Caco-2 (cell line): ENCODE measurements at regions not wholly inside any gene's neighbourhood (a gene's known extent, or its start where the extent isn't known, plus 50 kb on each side); places are given as distances from the start of the nearest gene placed in this dataset.

Experiments used
- BruUV-seq: library from RNA; stranded (reverse); fragments of 400-500 nt; replicated peaks from 2 replicates; lab custom pipeline; 2021; lab: Mats Ljungman, UMichigan
- CTCF ChIA-PET: fragments of 300-600 bp; sonication (Branson Sonifier 250); formaldehyde crosslinking; loops from one replicate; lab custom pipeline; 2022; ENCODE audit warnings: antibody characterized with exemption; lab: Charles Lee
- POLR2A ChIA-PET: fragments of 300-600 bp; sonication (Branson Sonifier 250); formaldehyde crosslinking; loops from one replicate; lab custom pipeline; 2022; ENCODE audit warnings: antibody characterized with exemption; lab: Charles Lee
- DNase-seq, 2 experiments: peaks; one replicate each; pipeline versions ENCODE4 v3.0.0 to v3.0.0-alpha.2; 2020 to 2022
- H3K27me3 ChIP-seq: replicated peaks from 2 replicates; pipeline ENCODE4 v1.6.0; 2011; ENCODE audit warnings: low read length; ENCODE audit not compliant: control insufficient read depth, insufficient read depth
- H3K36me3 ChIP-seq: 2 replicates; pipeline ENCODE4 v1.5.1; 2011; ENCODE audit warnings: low read length; ENCODE audit not compliant: control insufficient read depth, insufficient read depth
- H3K4me1 ChIP-seq: fragments of 250-450 bp; sonication (Bioruptor Pico); 2 replicates; pipeline ENCODE4 v1.5.1; 2020; ENCODE audit warnings: mild to moderate bottlenecking
- H3K4me3 ChIP-seq: 2 replicates; pipeline ENCODE4 v1.5.1; 2011; ENCODE audit warnings: low read depth, mild to moderate bottlenecking, control low read depth, low read length
- H3K9me3 ChIP-seq: fragments of 250-450 bp; sonication (Bioruptor Pico); 2 replicates; pipeline ENCODE4 v1.5.1; 2020; ENCODE audit warnings: mild to moderate bottlenecking, moderate library complexity
- H3K27ac Mint-ChIP-seq: one replicate; pipeline ENCODE4 v1.8.0; 2022; ENCODE audit warnings: mixed read lengths; ENCODE audit not compliant: unreplicated experiment
- H3K27me3 Mint-ChIP-seq: one replicate; pipeline ENCODE4 v1.8.0; 2022; ENCODE audit warnings: mixed read lengths; ENCODE audit not compliant: insufficient read depth, unreplicated experiment
- H3K36me3 Mint-ChIP-seq: one replicate; pipeline ENCODE4 v1.8.0; 2022; ENCODE audit warnings: mild to moderate bottlenecking, mixed read lengths; ENCODE audit not compliant: insufficient read depth, unreplicated experiment
- H3K4me1 Mint-ChIP-seq: one replicate; pipeline ENCODE4 v1.8.0; 2022; ENCODE audit warnings: low read depth, mixed read lengths; ENCODE audit not compliant: unreplicated experiment
- H3K4me3 Mint-ChIP-seq: one replicate; pipeline ENCODE4 v1.8.0; 2022; ENCODE audit warnings: mild to moderate bottlenecking, moderate library complexity, mixed read lengths; ENCODE audit not compliant: unreplicated experiment
- H3K9me3 Mint-ChIP-seq: one replicate; pipeline ENCODE4 v1.8.0; 2022; ENCODE audit warnings: mixed read lengths; ENCODE audit not compliant: unreplicated experiment
- intact Hi-C: fragments of 100-400 bp; cut with micrococcal nuclease; formaldehyde crosslinking; loops from one replicate; pipeline ENCODE4 v1.10.0; 2022; ENCODE audit not compliant: unreplicated experiment
- TF ChIP-seq, protein P1 (sequence below), 2 experiments: fragments of 200-600 bp in 1 of 2; IDR thresholded peaks; 1 replicate in 1 of 2; 2 replicates in 1 of 2; pipeline versions ENCODE4 v1.5.1 to v1.8.0; 2011 to 2022; ENCODE audit warnings: antibody characterized with exemption in 1 of 2, control low read depth in 1 of 2, inconsistent platforms in 1 of 2, low read depth in 1 of 2, low read length in 1 of 2, mild to moderate bottlenecking in 1 of 2, moderate library complexity in 1 of 2; ENCODE audit not compliant: insufficient read depth in 1 of 2, severe bottlenecking in 1 of 2, unreplicated experiment in 1 of 2

DNA sequence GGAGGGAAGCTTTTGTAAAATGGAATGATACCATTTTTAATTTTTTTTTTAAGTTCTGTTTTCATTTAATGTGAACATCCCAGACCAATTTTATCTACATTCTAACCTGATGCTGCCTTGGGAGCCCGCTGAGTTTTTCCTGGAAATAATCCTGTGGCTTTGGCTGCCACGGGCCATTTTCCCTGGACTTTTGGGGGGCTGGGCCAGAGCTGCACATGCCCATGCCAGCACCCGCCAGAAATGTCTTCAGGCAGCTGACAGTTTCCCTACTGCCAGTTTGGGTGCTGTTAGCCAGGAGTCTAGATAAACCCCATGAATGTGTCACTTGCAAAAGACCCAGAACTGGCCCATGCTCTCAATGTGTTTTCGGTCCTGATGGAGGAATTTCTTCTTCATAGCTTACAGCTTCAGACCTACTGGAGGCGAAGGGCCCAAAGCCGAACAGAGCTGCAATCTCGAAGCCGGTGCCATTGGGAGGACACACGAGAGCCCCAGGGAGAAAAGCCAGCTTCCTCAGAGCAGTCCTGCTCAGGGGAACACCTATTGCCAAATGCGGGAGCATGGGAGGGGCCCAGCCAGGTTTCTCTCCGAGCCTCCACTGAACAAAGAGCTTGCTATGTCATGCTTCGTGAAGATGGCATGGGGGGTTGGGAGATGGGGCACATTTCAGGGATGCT is 444.2 kb upstream of the MKI67 start:
- TF ChIP-seq, protein P1, sequence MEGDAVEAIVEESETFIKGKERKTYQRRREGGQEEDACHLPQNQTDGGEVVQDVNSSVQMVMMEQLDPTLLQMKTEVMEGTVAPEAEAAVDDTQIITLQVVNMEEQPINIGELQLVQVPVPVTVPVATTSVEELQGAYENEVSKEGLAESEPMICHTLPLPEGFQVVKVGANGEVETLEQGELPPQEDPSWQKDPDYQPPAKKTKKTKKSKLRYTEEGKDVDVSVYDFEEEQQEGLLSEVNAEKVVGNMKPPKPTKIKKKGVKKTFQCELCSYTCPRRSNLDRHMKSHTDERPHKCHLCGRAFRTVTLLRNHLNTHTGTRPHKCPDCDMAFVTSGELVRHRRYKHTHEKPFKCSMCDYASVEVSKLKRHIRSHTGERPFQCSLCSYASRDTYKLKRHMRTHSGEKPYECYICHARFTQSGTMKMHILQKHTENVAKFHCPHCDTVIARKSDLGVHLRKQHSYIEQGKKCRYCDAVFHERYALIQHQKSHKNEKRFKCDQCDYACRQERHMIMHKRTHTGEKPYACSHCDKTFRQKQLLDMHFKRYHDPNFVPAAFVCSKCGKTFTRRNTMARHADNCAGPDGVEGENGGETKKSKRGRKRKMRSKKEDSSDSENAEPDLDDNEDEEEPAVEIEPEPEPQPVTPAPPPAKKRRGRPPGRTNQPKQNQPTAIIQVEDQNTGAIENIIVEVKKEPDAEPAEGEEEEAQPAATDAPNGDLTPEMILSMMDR (IDR thresholded peaks at IDR 0.05; ENCODE audit: insufficient read depth in 1 of 2, low read depth in 1 of 2, low read length in 1 of 2, severe bottlenecking in 1 of 2, unreplicated experiment in 1 of 2) = no peak
- Mint-ChIP-seq H3K27me3 (peaks cover 23% of the 10 kb centered on the region), H3K4me3 (no peak overlapping the region), H3K27ac (no peak overlapping the region), H3K9me3 (no peaks in the 10 kb centered on the region), H3K36me3 (no peaks in the 10 kb centered on the region), H3K4me1 (no peaks in the 10 kb centered on the region)
- H3K9me3 ChIP-seq = no peaks in the 10 kb centered on the region
- H3K4me1 ChIP-seq = no peaks in the 10 kb centered on the region
- intact Hi-C loops = no loop called here
- CTCF ChIA-PET = no interaction called here
- POLR2A ChIA-PET = no interaction called here
- no peaks in the 10 kb centered on the region for H3K36me3 ChIP-seq
- BruUV-seq = no TSS peak
- no peak overlapping the region for H3K4me3 ChIP-seq
- no peak for DNase-seq
- no peaks in the 10 kb centered on the region; the same call in 1 of the 2 replicates for H3K27me3 ChIP-seq

DNA sequence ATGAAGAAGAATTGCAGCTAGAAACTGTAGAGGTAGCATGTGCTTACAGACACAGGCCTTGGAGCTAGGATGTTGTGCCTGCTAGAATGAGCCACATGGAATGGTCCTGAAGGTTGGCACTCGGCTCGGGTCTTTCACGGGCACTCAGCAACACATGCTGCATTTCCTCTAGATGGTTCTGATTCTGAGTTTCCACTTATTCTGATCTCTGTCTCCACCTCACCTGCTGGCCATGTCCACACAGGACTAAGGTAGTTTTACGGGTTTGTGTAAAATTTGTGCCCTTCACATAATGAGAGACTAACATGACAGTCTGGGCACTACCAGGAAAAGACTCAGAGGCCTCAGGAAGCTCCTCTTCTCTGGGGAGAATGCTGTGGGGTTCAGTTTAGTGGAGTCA is 444.8 kb upstream of the MKI67 start:
- Mint-ChIP-seq H3K4me3 (no peak overlapping the region), H3K27ac (no peak overlapping the region), H3K9me3 (no peaks in the 10 kb centered on the region), H3K27me3 (peaks cover 27% of the 10 kb centered on the region), H3K36me3 (no peaks in the 10 kb centered on the region), H3K4me1 (no peaks in the 10 kb centered on the region)
- CTCF ChIA-PET = no interaction called here
- no peak for DNase-seq
- Histone ChIP-seq H3K36me3 (no peaks in the 10 kb centered on the region), H3K9me3 (no peaks in the 10 kb centered on the region), H3K4me3 (no peak overlapping the region), H3K27me3 (no peaks in the 10 kb centered on the region; the same call in 1 of the 2 replicates), H3K4me1 (no peaks in the 10 kb centered on the region)
- no TSS peak for BruUV-seq
- intact Hi-C loops = no loop called here
- POLR2A ChIA-PET = no interaction called here
- TF ChIP-seq, protein P1 (IDR thresholded peaks at IDR 0.05; ENCODE audit: insufficient read depth in 1 of 2, low read depth in 1 of 2, low read length in 1 of 2, severe bottlenecking in 1 of 2, unreplicated experiment in 1 of 2) = no peak

DNA sequence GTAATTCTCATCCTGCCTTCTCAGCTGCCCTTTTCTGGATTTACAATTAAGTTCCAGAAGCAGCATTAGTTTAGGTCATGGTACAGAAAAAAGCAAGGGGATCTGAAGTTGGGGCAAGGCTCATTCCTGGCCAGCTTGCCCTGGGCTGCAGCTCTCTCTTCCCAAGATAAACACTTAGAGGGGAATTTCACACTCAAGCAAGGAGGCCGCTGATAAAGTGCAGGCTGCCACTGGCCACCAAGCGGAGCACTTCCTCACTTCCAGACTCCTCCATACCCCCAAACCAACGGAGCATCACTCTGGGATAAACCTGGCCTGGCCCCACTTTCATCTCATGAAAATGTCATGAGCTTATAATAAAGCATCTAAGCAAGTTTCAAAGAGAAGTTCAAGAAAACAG is 445.5 kb upstream of the MKI67 start:
- H3K9me3 ChIP-seq = no peaks in the 10 kb centered on the region
- TF ChIP-seq, protein P1 (IDR thresholded peaks at IDR 0.05; ENCODE audit: insufficient read depth in 1 of 2, low read depth in 1 of 2, low read length in 1 of 2, severe bottlenecking in 1 of 2, unreplicated experiment in 1 of 2) = no peak
- Mint-ChIP-seq H3K9me3 (no peaks in the 10 kb centered on the region), H3K27ac (no peak overlapping the region), H3K36me3 (no peaks in the 10 kb centered on the region), H3K27me3 (peaks cover 24% of the 10 kb centered on the region), H3K4me1 (no peaks in the 10 kb centered on the region), H3K4me3 (no peak overlapping the region)
- ChIA-PET CTCF (no interaction called here), POLR2A (no interaction called here)
- no peaks in the 10 kb centered on the region for H3K36me3 ChIP-seq
- DNase-seq = no peak
- no peak overlapping the region for H3K4me3 ChIP-seq
- intact Hi-C loops = no loop called here
- H3K27me3 ChIP-seq = no peaks in the 10 kb centered on the region; the same call in 1 of the 2 replicates
- no peaks in the 10 kb centered on the region for H3K4me1 ChIP-seq
- BruUV-seq = no TSS peak
